ENCODE measurements at regions not wholly inside any gene's neighbourhood (a gene's known extent, or its start where the extent isn't known, plus 50 kb on each side); places are given as distances from the start of the nearest gene placed in this dataset.

DNA sequence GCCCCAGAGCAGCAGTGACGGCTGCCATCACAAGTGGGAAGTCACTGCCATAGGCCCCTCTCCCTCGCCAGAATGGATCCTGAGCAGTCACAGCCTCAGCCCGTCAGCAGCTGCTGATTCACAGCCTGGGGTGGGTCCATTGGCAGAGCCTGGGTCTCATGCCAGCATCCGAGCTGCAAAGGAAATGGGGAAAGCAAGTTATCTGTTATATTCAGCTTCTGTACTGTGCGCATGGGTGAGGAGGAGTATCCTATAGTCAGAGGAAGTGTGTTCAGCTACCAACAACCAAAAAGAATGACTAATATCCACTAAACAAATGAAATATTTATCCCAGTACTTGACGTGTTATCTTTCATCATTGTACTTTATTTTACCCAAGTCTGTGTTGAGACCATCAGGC, 119.7 kb downstream of the RCN1 start:
- DNase-seq: no peak

DNA sequence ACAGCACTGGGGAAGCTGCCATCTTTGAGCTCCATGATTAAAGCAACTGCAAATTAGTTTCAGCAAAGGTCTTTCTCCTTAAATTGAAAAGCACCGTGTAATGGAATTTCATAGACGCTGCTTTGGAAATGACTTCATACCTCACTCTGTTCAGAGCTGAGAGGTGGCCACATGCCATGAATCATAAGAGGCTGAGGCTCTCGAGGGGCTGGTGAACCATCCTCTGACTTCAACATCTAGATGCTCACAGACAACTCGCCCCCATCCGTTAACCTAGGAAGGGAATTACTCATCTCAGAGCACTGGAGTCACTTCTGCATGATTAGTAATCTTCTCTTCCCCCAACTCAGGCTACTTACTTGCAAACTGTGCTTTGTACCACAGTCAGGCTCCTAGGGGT, 122.3 kb downstream of the RCN1 start:
- no peak for DNase-seq

DNA sequence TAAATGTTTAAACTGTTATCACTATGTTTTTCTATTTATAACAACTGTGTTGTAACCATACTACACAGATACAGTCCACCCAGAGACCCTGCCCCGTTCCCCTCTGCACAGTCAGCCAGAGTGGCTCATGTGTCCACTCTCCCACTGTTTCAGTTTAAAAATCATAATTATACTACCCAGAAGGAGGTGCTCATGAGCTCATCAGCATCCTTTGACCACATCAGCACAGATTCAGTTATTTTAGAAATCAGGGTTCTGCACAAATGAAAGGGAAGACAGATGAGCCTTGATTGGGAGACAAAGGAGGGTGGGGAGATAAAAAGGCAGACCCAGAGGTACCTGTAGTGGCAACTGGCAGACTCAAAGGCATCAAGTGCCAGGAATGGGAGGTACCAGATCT, 124.3 kb downstream of the RCN1 start:
- no peak for DNase-seq

DNA sequence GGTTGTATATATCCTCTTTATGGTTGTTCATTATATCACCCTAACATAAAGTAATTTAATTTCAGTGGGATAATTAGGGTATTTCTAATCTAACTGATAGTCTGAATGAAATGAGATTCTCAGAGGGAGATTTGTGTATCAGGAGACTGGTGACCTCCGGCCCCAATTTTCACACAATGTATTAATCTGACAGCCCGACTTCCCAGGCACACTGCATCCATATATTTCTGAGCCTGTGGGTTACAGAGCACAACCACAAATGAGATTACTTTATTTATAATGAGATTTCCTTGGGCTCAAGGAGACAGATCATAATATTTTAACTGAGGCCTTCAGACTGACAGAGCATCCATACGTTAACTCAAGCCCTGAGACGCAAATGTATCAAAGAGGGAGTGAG, 125.9 kb downstream of the RCN1 start:
- no peak for DNase-seq

DNA sequence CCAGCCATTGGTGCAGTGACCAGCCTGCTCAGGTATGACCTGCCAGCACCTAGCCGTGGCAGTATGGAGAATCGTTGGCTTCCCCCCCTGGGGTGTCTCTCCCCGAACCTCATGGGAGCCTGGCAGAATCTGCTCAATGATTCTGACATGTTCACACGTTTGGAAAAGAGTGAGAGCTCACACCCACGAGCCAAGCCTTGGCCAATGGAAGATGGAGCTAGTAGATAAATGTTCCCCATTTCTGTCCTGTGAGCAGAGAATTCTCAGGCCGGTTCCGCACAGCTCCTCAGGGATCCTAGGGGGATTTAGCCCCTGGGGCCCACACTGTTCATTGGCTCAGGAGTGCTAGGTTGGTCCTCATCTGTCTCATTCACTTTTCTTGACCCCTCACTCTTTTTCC, 128.4 kb downstream of the RCN1 start:
- DNase-seq: no peak

DNA sequence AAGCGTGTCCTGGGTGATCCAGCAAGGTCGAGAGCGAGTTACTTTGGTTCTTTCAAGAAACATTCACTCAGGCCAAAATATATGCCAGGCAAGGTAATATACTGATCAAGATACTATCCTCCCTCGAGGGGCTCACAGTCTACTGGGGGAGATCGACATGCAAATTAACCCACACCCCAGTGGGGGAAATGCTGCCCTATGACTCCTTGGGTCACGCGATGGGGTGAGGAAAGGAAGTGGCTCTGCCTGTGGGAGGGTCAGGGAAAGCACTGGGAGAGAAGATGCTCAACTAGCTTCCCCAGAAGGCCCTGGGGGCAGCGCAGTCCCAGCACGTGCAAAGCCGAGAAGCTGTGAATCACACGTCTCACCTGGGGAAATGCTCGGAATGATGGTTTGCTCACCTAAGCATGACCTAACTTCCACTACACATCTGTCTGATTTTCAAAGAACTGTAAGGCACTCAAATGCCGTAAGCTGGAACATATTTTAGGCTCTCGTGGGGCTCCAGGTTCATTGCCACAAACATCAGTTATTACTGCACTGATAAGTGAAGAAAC, 130.7 kb downstream of the RCN1 start:
- DNase-seq: no peak

DNA sequence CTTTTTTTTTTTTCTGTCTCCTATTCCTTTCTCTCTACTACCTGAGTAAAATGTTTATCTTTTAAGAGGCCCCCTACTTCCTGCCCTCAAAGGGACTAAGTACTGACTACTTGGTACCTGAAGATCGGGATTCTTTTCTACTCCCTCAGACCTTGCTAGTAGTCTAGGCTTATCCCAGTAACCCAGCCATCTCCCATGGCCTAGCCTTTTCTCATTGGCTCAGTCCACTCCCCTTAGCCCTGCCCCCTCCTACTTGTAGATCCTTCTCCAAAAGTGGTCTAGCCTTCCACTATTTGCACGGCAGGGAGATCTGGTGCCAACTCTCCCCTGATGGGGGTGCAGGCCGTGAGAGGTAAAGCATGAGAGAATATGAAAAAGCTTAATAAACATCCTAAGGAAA, 133.7 kb downstream of the RCN1 start:
- DNase-seq: no peak

DNA sequence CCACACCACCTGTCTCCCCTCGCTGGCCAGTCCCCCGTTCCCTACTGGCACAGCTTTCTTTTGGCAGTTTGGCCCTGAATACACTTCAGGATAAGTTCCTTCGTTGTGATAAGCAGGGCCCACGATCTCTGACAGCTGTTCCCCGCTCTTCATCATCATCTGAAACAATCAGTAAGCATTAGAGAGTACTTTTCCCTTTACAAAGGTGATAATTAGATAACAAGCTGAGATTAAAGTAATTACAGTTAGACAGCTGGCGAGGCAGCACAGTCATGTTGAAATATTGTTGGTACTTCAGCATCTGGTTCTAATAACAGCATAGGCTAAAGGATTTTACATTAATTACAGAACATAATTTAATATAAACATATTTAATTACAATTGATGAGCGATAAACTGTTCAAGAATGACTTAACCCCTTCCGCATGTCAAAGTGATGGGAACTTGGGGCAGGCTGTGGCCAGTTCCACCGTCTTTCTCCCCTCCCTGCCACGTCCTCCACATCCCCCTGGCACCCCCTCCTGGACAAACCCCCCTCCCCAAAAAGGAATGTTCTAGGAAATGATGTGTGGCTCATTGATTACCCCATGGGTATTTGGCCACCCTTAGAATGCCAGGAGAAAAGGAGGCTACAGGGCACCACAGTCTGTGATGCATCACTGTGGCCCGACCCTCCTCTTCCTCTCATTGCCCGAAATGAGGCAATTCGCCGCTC, 134.9 kb downstream of the RCN1 start:
- DNase-seq: no peak

DNA sequence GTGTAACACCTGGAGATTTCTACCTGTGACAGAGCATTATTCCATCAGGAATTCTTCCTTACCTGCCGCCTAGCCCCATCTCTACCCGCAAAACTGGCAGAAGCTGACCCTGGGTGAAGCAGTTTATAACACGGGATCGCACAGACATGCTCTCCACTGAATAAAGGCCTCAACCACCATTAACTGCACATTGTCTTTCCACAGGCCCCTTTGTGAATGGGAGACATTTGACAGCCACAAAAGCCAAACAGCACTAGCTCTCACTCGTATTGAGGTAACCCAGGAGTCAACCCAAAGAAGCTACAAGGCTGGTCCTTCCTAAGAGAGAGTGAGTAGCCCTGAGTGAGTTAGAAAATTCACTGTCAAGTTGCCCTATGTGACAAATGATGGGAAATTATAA, 135.6 kb downstream of the RCN1 start:
- no peak for DNase-seq

DNA sequence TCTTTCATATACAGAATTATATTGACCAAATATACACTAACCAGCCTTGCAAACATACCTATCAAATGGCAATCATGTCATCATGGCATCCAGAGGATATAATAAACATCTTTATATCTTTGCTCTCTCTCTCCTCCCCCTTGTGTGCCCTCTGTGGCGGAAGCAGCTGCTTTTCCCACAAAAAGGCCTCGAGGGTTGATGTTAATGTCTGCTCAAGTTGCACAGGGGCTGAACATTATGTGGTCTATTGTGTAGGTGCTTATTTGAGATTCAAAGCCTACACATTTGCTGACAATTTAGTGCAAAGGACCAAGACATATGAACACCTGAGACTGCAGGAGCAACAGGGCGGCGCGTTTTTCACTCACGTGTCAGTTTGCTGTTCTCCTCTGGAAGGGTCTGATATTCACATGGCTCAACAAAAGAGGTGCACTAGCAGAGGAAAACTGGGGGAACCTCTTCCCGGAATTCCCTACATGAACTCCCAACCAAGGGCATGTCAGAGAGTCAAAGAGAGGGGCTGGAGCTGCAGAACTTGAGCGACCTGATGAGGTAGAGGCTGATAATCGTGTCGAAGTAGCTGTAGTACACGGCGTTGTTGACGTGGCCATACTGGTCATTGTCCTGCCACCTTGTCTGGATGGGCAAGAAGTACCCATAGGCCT, 138.8 kb downstream of the RCN1 start:
- no peak for DNase-seq

DNA sequence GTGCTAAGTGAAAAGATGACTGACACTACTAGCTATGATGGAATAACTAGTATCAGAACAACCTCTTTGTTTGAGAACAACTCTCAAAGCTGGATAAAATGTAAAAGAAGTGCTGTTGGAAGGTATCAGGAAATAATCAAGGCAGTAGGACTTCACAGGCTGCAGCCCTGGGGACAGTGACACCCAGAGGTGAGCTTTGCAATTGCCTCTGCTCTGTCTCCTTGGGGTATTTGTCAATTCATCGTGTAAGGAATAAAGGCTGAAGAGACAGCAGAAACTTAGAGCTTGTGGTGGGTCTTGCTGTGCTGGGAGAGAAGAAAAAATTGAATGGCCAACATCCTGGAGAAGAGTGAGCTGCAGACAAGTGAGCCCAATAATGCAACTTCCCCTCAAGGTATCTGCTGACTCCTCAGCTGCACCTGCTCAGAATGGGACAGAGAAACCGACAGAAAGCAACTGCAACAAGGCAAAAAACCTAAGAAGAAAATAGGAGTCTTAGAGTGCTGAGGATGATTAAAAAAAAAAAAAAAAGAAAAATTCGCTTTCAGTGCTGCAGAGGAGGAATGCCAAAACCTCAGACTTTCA, 141.1 kb downstream of the RCN1 start:
- DNase-seq: peak; percentile 1

DNA sequence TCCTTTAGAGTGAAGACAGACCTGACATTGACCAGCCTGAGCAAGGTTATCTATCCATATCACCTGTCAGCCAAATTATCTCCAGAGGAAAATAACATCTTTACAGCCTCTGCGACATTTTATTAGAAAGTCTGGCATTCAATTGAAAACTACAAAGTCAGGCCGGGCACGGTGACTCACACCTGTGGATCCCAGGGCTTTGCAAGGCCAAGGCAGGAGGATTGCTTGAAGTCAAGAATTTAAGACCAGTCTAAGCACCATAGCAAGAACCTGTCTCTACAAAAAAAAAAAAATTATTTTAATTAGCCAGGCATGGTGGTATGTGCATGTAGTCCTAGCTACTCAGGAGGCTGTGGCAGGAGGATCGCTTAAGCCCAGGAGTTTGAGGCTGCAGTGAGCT, 141.6 kb downstream of the RCN1 start:
- DNase-seq: no peak

DNA sequence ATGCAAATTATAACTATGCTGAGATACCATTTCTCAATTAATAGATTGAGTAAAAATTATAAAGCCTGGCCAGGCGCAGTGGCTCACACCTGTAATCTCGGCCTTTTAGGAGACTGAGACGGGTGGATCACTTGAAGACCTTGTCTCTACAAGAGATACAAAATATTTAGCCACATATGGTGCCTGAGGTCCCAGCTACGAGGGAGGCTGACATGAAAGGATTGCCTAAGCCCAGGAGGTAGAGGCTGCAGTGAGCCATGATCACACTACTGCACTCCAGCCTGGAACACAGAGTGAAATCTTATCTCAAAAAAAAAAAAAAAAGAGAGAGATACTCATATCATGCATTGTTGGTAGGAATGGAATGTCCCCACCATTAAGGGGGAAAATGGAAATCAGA, 142.4 kb downstream of the RCN1 start:
- DNase-seq: no peak

DNA sequence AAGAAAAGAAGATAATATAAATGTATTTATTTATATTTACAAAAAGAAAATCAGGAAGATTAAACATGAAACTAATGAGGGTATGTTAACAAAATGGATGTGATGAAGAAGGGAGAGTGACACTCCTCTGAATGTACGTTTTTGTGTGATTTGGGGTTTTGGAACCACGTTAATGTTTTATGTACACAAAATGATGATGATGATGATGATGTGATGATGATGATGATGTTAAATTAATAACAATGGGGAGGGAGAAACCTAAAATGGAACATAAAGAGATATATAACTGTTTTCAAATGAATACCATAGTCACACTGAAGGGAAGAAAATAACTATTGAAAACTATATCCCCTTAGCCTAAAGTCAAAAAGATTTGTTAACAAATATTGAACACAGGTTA, 143.1 kb downstream of the RCN1 start:
- DNase-seq: no peak

DNA sequence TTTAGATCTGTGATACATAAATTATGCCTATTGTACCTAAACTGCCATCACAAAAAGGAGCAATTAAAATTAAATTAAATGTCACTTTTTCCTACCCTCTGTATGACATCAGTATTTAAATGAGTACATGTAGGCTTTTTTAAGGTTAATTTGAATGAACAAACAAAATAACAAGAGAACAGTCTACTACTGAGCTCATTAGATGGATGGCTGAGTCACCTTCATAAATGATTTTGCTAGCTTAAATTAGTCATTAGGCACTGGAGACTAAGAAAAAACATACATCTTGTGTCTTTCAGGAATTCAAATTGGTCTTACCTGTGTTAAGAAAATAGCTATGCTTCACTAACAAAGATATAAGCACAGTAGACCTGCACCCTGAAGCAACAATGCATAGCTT, 153.6 kb downstream of the RCN1 start:
- DNase-seq: no peak

DNA sequence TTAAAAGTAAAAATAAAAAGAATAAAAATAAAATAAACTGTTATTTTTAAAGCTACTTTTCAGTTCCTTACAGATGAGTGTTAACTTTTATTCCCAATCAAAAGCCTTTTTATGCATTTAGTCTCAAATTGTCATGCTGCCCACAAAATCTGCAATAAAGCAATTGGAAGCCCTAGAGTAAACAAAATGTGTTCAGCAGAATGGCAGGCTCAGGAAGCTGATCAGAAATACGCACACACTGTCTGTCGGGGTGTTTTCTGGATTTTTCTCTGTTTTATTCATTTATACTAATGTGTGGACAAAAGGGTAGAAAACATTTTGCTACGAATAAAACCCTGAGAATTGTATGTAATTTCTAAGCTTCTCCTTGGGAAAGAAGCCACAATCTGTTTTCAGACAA, 162.8 kb downstream of the RCN1 start:
- DNase-seq: no peak

DNA sequence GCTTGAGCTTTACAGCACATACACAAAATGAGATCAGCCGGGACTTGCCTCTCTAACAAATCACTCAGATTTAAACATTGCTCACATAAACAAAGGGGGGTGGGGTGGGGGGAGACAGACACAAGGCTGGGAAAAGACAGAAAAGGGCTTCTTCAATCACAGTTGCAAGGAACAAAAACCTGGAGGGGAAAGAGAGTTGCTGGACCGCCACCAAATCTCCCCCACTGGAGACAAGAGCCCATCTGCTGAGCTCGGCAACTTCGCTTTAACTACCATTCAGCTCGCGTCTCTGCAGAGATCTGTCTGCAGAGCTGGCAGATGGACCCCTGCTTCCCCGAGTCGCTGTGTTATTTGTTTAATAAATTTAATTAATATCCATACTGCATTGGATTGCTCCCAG, 165.0 kb downstream of the RCN1 start:
- no peak for DNase-seq

DNA sequence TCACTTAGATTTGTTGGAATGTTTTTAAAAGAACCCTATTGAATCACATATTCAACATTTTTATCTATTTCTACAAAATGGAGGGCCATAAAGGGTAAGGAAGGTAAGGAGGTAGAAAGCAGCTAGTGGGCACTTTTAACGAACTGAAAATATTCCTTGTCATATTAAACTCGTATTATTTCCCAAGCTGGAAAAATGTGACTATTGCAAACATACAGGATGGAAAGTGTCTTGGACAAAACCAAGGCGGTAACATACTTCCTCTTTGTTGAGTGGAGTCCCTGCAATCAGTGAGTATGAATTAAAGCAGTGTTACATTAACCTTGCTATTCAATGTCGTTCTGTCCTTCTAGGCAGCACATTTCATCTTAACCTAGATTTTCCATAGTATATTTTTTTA, 165.6 kb downstream of the RCN1 start:
- no peak for DNase-seq

DNA sequence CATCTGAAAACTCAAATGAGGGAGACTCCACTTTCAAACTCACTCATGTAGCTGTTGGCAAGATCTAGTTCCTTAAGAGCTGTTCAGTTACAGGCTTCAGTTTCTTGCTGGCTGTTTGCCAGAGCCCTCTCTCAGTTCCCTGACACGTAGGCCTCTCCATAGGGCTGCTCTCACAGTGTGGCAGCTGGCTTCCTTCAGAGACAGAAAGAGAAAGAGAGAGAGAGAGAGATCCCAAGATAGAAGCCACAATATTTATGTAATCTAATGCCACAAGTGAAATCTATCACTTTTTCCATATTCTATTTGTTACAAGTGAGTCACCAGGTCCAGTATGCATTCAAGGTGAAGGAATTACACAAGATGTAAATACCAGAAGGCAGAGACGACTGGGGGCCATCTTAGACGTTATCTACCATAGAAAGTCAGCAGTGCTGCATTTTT, 168.8 kb downstream of the RCN1 start:
- peak; percentile 3 for DNase-seq

DNA sequence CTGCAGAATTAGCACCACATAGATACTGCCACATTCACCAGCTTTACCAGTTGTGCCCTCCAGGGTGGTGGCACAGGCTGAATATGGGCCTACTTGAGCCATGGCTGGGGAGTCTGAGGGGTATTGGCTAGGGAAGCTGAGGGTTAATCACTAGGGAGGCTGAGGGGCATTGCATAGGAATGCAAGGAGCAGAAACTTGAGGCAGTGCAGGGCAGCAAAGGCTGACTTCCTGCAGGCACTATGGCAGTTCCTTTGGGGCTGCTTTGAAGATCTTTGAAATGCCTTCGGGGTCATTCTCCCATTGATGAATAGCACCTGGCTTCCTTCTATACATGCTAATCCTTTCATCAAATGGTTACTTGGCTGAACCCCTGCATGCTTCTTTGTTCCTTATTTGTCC, 171.5 kb downstream of the RCN1 start:
- DNase-seq: no peak

DNA sequence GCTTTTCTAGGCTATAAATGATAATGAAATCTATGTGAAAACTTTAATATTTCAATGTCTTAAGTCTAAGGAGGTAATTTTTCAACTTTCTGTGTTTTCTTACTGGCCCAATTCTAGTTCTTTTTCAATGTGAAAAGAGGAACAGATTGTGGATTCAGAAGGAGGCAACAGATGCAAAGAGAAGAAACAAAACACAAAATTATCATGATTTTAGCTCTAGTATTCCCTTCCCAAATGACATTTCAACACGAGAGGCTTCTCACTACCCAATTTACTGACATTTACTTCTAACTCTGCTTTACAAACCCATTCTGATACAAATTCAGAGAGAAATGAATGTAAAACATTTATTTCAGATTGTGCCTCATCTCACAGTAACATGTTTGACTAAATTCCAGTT, 169.4 kb downstream of the WT1 start:
- DNase-seq: no peak

DNA sequence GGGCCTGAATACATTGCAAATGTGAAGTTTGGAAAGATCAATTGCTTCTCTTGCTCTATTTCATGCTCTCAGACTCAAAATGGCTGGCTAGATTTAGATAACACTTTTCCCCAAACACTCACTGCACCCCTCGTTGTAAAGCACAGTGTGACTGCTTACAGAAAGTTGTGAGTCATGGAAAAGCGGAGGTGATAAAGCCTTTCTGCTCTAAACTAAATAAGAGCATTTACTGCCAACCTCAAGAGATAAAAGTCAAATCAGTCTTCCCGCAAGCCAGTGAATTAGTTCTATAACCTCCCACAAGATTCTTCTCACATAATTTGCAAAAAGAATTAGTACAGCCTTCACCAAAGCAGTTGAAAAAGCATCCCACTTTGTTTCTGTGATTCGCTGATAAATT, 168.7 kb downstream of the WT1 start:
- no peak for DNase-seq

DNA sequence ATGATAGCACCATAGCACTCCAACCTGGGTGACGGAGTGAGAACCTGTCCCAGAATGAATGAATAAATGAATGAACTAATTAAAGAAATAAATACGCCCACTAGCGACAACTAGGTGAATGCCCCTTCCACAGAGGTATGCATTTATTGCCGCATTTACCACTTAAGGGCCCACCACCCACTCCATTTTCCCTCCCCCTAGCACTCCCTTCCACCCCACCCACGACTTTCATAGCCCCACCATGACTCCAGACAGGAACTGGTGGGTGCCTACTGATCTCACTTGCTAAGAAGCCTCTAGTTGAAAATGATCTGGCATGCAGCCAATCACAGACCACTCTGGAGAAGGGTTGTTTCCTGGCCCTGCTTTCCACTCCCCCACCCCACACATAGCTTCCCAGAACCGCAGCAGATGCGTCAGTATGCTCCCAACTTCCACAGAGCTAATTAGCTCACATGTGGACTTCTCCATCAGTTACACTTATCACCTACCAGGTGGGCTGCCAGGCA, 167.6 kb downstream of the WT1 start:
- DNase-seq: no peak

DNA sequence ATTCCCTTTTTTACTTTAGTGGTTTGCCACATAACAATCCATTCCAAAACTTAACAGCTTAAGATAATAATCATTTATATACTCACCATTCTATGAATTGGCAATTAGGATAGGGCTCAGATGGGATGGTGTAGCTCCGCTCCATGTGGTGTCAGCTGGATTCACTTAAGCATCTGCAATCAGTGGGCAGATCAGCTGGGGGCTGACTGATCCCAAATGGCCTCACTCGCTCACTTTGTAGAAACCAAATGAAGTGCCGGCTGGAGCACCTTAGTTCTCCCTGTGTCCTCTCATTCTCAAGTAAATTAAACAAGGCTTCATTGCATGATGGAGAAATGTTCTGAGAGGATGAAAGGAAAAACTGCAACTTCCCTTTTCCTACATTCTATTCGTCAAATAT, 161.4 kb downstream of the WT1 start:
- DNase-seq: no peak

Measured in CD4-positive, alpha-beta T cell treated with Interleukin-12 subunit alpha and Interleukin-12 subunit beta, for 1 hour (primary cell).